HG03565 (cell line): ENCODE measurements at regions not wholly inside any gene's neighbourhood (a gene's known extent, or its start where the extent isn't known, plus 50 kb on each side); places are given as distances from the start of the nearest gene placed in this dataset.
"Not testable (repeated sequence)": the region's sequence is repeated elsewhere in the genome, so short reads cannot be mapped to it uniquely, and the experiment has no call there.

Experiments used
- ATAC-seq: cut with Tn5 transposase; IDR thresholded peaks from one replicate; pipeline ENCODE4 v1.9.1; 2021; ENCODE audit warnings: mild to moderate bottlenecking, moderate library complexity; ENCODE audit not compliant: unreplicated experiment

DNA sequence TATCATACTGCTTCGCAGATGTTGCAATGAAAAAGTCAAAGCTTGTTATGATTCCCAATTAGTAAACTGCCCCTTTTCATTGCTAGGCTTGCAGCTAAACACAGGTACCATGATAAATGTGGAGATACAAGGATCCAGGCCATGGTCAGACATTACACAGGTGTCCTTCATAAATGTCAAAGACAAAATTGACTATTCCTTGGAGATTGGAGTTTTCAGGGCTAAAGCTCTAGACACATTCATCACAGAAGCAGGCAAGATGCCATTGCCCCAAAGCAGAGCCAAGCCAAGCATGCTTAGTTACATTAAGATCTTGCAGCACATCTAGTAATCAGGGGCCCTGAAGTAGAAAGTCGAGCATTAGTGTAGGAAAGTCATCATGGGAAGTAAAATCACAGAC lies 111.3 kb upstream of the INTU start:
- ATAC-seq = no peak

DNA sequence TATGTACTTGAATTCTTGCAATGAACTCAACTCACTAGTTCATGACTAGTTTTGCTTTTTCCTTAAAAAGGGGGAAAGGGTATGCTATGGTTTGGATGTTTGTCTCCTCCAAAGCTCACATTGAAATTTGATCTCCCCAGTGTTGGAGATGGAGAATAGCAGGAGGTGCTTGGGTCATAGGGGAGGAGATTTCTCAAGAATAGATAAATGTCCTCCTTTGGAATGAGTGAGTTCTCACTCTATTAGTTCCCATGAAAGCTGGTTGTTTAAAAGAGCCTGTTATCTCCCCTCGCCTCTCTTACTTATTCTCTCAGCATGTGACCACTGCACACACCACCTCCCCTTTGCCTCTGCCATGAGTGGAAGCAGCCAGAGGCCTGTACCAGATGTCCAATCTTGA lies 109.4 kb upstream of the INTU start:
- ATAC-seq = no peak

DNA sequence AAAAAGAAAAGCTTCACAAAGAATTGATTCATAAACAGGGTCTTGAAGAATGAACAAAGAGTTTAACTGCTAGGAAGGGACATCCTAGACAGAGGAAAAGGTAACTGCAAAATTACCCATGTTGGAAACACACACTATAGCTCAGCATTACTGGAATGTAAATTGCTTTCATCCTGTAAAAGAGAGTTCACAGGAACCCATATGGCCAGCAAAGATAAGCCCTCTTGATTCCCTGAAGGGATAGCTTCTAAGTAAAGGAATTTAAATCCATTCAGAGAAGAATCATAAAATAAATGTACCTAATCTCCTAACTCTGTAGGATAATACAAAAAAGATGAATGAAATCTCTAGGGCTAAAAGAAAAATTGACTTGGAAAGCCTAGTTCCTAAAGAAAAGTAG lies 107.1 kb upstream of the INTU start:
- ATAC-seq = no peak

DNA sequence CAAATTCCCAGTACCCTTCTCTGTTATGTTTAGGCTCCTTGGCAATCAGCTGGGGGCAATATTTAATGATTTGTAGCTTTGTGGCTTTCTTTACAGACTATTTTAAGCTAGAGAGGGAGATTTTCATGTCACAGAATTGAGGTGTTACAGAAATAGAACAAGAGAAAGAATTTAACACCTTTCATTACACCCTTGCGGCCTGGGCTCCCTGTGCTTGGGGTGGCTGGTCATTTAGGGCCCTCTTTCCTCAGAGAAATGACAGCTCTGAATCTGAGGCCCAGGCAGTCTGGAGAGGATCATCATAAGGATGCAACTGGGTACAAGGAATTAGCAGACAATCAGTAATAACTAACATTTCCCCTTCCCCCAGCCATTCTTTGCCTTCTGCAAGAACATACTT lies 104.5 kb upstream of the INTU start:
- ATAC-seq = no peak

DNA sequence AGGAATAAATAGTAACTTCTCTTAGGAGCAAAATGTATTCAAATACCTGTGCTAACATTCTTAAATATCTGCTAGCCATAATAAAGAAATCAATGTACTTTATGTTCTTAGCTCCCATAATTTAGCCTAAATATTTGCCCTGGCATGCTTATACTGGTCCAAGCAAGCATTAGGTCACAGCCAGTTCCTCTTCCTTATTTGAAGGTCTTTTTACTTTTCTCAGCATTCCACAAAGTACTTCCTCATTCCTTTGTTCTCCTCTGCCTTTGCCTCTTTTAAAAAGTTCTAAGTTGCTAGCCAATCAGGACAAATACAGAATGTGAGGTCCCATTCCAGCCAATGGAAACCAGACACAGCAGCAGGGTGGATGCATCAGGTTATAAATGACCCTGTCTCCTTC lies 102.9 kb upstream of the INTU start:
- not testable (repeated sequence) for ATAC-seq

DNA sequence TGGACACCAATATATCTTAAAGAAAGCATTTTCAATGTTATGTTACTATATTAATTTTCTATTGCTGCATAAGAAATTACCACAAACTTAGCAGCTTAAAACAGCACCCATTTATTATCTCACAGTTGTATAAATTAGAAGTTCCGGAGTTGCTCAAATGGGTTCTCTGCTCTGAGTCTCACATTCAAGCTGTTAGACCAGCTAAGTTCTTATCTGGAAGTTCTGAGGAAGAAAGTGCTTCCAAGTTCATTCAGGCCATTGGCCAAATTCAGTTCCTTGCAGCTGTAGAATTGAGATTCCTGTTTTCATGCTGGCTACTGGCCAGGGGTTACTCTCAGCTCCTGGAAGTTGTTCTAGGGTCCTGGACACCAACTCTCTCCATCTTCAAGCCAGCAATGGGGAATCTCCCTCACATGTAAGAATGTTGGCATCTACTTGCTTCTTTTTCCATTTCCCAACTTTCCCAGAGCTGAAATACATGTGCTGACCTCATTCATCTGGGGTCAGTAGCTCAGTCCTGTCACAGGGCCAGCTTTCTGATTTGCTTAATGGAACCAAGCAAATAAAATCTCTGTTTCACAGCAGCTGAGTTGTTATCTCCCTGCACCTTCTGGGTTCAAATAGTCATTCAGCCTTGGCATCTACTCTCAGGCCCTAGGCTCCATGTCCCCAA lies 99.6 kb upstream of the INTU start:
- no peak for ATAC-seq

DNA sequence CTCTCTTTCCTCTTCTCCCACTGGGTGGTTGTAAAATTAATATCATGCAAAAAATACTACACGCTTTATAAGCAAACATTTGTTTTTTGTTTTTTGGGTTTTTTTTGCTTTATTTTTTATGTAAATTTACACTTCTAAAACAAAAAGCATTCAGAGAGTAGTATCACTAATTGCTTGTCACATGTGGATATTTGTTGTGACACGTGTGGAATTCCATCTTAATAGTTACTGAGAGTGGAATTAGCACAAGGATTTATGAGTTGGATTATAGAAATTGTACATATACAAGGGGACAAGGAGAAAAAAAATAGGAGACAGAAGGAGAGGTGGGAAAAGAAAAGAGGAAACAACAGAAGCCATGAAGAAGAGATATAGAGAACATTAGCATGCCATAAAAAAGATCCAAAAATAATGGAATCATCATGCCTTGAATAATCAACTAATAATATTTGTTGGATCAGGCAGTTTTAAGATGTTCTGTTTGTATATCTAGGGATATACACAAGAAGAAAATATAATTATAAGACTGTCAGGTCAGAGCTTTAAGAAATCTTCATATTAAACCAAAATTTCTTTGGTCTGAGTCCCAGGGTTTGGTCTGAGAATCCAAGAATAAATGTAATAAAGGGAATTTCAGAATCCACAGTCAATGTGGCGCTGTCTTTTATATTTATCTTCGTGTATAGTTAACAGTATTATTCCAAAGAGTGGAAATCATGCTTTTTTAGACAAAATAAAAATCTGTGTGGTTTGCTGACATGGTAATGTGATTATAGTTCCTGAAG lies 98.5 kb upstream of the INTU start:
- no peak for ATAC-seq

DNA sequence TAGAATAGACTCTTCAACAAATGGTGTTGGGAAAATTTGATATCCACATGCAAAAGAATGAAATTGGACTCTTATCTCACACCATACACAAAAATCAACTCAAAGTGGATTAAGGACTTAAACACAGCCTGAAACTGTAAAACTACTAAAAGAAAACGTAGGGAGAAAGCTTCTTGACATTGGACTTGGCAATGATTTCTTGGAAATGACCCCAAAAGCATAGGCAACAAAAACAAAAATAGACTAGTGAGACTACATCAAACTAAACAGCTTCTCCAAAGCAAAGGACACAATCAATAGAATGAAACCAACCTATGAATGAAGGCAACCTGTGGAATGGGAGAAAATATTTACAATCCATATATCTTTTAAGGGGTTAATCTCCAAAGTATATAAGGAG lies 94.7 kb upstream of the INTU start:
- ATAC-seq = no peak

DNA sequence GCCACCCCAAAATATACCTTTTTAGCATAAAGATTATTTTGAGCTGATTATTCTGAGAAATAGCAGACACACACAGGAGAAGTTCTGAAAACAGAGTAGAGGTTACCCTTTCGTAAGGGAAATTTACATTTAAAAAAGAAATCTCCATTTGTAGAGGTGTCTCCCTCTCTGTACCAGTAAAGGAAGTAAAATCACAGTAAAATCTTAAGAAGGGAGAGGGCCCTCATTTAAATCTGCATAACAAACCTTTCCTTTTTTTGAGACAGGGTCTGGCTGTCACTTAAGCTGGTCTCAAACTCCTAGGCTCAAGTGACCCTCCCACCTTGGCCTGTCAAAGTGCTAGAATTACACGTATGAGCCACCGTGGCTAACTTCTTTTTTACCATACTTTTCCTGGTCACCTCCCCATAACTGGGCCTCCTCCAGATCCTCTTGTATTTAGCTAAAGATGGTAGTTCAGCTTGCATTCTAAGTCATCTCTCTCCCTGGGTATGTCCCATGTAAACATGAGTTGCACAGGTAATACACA lies 92.2 kb upstream of the INTU start:
- ATAC-seq = no peak

DNA sequence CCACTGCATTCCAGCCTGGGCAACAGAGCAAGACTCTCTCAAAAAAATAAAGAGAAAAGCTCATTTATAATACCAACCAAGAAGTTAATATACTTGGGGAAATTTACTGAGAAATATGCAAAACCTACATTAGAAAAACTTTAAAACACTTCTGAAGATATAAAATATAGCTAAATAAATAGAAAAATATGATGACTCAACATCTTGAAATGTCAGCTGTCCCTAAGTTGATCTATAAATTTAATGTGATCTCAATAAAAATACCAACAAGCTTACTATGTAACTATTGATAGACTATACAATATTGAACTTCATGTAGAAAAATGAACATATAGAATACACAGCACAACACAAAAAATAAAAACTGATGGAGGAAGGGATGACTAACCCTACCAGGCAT lies 87.5 kb upstream of the INTU start:
- ATAC-seq = no peak

DNA sequence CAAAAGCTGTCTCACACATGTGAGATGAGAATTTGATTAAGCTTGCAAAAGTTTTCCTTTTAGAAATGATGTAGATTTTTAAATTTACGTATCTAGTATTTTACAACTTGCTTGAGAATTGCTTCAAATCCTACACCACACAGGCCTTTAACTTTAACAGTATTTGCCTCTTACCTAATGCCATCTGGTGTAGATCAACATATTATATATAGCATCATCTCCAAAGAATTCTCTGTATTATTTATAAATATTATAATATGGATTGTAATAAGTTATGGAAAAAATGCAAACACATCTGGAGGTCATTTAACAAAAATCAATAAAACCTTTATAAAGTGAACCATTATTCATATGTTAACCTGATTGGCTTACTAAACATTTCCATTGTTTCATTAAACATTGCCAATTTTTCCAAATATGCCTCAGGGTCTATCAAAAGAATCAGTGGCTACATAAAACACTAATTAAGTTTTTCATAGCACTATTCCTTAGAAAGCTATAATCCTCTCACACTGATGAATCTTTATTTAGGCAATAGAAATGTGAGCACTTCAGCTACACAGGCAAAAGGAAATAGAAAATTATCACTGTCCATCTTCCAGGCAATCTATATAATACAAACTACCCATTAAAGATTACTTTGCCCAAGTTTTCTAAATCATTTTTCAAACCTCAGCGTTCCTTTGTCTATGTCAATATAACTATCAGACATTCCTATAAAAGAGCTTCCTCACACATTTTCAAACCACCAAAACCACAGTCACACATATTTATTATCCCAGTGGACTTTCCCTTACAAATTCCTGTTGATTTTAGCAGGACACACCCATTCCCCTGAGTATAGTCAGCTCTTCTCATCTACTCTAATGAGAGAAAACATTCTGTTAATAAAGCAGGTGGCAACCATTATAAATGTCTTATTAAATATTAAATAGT lies 83.5 kb upstream of the INTU start:
- no peak for ATAC-seq

DNA sequence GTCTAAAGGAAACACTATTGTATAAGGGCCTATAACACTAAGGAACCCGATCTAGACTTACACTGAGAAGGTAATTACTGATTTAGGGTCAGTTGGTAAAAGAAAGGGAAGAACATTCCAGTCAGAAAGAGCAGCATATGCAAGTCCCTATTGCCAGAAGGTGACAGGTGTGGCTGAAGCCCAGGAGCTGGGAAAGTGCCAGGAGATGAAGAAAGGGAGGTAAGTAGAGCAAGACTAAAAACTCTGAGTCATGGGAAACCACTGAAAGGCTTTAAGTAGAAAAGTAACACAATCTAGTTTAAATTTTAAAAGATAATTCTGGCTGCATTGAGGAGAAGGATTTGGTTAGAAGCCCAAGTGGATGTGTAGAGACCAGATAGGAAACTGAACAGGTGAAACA lies 77.7 kb upstream of the INTU start:
- no peak for ATAC-seq

DNA sequence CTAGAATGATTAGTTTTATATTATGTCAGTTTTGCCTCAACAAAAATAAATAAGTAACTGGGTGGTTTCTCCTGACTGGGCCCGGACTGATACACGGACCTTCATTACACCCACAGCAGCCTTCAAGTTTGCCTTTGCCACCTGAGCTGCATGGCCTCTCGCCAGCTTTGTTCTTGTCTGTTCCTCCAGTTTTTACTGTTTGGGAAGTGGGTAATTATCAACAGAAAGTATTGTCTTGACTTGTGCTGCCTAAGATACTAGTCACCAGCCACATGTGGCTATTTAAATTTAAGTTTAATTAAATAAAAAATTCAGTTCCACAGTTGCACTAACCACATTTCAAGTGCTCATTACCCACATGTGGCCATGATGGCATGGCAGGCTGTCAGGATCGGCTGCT lies 74.7 kb upstream of the INTU start:
- ATAC-seq = no peak

DNA sequence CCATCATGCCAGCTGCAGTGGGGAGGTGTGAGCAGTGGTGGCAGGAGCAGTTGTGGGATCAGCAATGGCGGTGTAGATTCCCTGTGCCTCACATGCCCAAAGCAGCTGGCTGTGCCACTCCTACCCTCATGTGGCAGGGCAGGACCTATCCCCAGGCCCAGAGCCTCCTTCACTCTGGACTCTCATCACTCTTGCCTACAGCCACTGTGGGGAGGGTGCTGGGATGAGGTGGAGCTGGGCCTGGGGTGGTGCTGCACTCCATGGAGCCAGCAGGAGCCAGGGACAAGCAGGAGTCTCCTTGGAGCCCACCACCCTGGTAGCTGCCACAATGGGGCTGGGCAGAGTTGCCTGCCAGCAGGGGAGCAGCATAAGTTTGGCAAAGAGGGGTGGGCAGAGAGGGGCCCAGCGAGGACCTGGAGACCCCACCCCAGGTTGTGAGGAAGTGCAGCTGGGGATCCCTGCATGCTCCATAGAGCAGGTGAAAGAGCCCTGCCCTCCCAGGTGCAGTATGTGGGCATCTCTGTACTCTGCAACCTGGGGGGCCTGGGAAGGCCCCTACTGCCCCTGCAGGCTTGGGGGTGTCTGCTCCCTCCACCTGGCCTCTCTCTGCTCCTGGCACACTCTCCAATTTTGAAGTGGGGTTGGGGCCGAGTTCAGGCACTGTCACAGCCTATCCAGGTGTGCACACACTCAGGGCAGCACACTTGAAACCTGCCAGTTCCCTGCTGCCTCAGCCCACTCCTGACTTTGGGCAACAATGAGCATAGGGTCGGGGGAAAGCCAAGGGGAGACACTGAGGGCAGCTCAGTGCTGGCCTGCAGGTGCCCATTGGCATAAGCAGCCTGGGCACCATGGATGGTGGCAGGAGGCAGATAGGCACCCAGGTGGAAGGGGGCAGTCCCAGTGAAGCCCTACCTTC lies 74.0 kb upstream of the INTU start:
- ATAC-seq = no peak

DNA sequence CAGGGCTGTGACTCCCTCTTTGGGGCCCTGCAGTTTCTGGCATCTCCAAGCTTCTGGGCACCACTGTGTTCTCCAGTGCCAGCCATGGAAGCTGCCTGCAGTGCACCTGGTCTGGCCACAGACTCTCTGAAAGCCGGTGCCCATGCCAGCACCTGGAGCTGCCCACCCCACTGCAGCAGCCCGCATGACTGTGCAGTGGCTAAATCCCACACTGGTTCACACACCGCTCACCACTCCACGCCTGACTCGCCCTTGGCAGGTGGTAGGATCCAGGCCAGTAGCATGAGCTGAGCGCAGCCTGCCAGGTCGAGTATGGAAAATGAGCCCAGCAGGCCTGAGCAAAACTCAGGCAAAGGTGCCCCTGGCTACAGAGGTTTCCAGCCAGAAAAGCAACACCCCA lies 72.8 kb upstream of the INTU start:
- ATAC-seq = no peak

DNA sequence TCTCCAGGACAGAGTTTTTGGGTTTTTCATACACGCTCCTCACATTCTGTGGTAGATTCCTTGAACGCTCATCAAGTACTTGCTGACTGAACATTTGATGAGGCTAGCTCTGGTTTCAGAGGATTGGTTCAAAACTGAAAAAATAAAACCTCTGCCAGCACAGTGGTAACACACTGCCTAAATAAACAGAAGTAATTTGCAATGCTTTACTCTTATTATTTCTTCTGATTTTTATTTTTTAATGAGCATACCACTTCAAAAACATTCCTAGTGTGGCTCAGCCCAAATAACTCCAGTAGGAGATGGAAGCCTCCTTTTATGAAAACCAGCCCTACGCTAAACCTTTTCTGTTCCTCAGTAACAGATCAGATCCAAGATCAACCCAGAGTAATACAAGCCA lies 72.0 kb upstream of the INTU start:
- ATAC-seq = no peak

DNA sequence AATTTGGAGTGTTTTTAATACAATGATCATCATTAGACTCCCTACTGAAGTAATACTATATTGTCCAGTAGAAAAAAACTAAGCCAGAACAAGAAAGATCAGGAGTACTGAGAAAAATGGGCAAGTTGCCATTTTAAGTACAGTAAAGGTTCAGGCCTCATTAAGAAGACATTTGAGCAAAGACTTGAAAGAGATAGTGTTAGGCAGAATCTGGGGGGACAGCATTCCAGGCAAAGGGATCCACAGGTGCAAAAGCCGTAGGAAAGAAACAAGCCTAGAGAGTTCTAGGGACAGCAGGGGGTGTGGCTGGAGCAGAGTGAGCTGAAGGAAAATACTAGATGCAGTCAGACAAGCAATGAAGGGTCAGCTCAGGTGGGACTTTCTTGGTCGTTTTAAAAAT lies 58.1 kb upstream of the INTU start:
- ATAC-seq = no peak

DNA sequence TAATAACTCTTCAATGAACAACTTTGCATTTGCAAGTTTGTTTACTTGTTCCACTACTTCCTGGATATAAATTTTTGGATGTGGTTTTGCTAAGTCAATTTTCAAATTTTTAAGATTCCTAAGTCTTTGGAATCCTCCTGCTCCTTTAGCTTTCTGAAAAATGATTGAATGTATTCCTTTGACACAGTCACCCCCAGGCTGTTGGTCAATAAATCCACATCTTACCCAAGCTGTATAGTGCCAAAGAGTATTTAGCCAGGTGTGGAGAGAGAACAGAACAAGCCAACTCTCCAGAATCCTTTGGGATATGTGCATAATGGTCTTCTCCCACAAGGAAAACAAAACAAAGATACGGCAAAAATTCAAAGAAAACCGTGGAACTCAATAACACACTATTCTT lies 56.9 kb upstream of the INTU start:
- no peak for ATAC-seq

DNA sequence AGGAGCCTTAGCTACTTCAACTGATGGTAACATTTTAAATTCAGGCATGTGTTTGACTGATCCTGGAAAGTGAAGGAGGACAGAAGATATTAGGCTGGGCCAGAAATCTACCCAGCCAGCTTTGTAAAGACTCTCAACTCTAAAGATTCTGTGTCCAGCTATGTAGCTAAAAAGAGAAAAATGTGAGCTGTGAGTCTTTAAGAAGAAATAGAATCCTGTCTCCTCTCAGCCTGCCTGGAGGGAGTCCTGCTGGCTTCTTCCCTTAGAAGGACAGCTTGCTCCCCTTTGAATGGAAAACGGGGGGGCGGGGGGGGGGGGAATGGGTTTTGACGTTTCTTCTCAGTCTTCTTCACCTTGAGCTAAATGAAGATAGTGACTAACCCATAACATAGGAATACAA lies 54.3 kb upstream of the INTU start:
- ATAC-seq = no peak

DNA sequence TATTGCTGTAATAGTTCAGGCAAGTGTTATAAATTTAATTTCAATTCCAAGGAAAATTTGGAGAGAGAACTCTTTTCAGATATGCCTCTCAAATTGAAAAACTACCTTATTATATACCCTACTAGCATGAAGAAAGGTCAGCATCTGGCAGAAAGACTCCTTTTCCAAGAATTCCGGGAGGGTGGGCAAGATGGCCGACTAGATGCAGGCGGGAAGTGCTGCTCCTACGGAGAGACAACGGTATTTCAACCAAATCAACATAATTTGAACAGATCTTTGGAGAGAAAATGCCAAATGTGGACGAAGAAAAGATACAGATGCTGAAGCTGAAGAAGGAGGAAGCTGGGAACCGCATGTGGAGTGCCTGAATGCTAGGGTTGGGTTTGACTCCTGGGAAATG lies 53.8 kb upstream of the INTU start:
- no peak for ATAC-seq
